Liver (tissue), 8 donors: ENCODE measurements at regions not wholly inside any gene's neighbourhood (a gene's known extent, or its start where the extent isn't known, plus 50 kb on each side); places are given as distances from the start of the nearest gene placed in this dataset.

Experiments
- DNase-seq: peaks from one replicate; pipeline ENCODE4 v3.0.0-alpha.2; 2017; ENCODE audit warnings: low spot score
- H3K27ac ChIP-seq, 2 donors: one replicate each; pipeline ENCODE4 v1.7.0; 2013; ENCODE audit warnings: inconsistent platforms in 2 of 2, low read length in 2 of 2, control low read depth in 1 of 2, low read depth in 1 of 2, mild to moderate bottlenecking in 1 of 2
- H3K27me3 ChIP-seq, 4 donors: one replicate each; pipeline versions ENCODE4 v1.6.1 to v1.7.0; 2013; ENCODE audit warnings: low read length in 3 of 4, inconsistent platforms in 1 of 4, mild to moderate bottlenecking in 1 of 4, moderate library complexity in 1 of 4; ENCODE audit not compliant: control insufficient read depth in 4 of 4, insufficient read depth in 4 of 4
- H3K36me3 ChIP-seq, 4 donors: one replicate each; pipeline versions ENCODE4 v1.6.1 to v1.7.0; 2013; ENCODE audit warnings: low read length in 3 of 4, mild to moderate bottlenecking in 3 of 4, low read depth in 1 of 4, moderate library complexity in 1 of 4; ENCODE audit not compliant: control insufficient read depth in 4 of 4, insufficient read depth in 3 of 4
- H3K4me1 ChIP-seq, 4 donors: one replicate each; pipeline versions ENCODE4 v1.6.1 to v1.7.0; 2013; ENCODE audit warnings: low read length in 3 of 4, mild to moderate bottlenecking in 3 of 4, moderate library complexity in 1 of 4; ENCODE audit not compliant: control insufficient read depth in 4 of 4, insufficient read depth in 4 of 4
- H3K4me3 ChIP-seq, 3 donors: one replicate each; pipeline versions ENCODE4 v1.6.1 to v1.7.0; 2013; ENCODE audit warnings: low read length in 3 of 3, control low read depth in 1 of 3, low read depth in 1 of 3, mild to moderate bottlenecking in 1 of 3
- H3K9ac ChIP-seq, 2 donors: one replicate each; pipeline ENCODE4 v1.7.0; 2013; ENCODE audit warnings: low read length in 2 of 2, mild to moderate bottlenecking in 2 of 2, moderate library complexity in 2 of 2, control low read depth in 1 of 2, low read depth in 1 of 2
- H3K9me3 ChIP-seq, 4 donors: one replicate each; pipeline versions ENCODE4 v1.6.1 to v1.7.0; 2013; ENCODE audit warnings: low read length in 3 of 4; ENCODE audit not compliant: control insufficient read depth in 4 of 4
- EGR1 ChIP-seq, 2 donors: IDR thresholded peaks; 2 replicates each; pipeline ENCODE4 v1.6.1; 2016 to 2018; ENCODE audit warnings: antibody characterized with exemption in 2 of 2, low read depth in 2 of 2
- FOXA1 ChIP-seq: IDR thresholded peaks from 2 replicates; pipeline ENCODE4 v1.6.1; 2016; ENCODE audit warnings: antibody characterized with exemption
- FOXA2 ChIP-seq: IDR thresholded peaks from 2 replicates; pipeline ENCODE4 v1.6.1; 2016; ENCODE audit warnings: antibody characterized with exemption
- GABPA ChIP-seq, 2 donors: IDR thresholded peaks in 1 of 2; conservative IDR thresholded peaks in 1 of 2; 2 replicates each; pipeline ENCODE4 v1.6.1; 2016; ENCODE audit warnings: antibody characterized with exemption in 2 of 2, mild to moderate bottlenecking in 1 of 2, moderate library complexity in 1 of 2
- HNF4A ChIP-seq, 2 donors: conservative IDR thresholded peaks; 2 replicates each; pipeline ENCODE4 v1.6.1; 2016; ENCODE audit warnings: antibody characterized with exemption in 2 of 2, mild to moderate bottlenecking in 2 of 2
- HNF4G ChIP-seq: IDR thresholded peaks from 2 replicates; pipeline ENCODE4 v1.6.1; 2016; ENCODE audit warnings: antibody characterized with exemption
- NR2F2 ChIP-seq: IDR thresholded peaks from 2 replicates; pipeline ENCODE4 v1.6.1; 2016; ENCODE audit warnings: antibody characterized with exemption
- RAD21 ChIP-seq, 2 donors: IDR thresholded peaks; 2 replicates each; pipeline ENCODE4 v1.6.1; 2016; ENCODE audit warnings: antibody characterized with exemption in 2 of 2, mild to moderate bottlenecking in 2 of 2
- RXRA ChIP-seq, 2 donors: IDR thresholded peaks; 2 replicates each; pipeline ENCODE4 v1.6.1; 2017 to 2018; ENCODE audit warnings: antibody characterized with exemption in 2 of 2, mild to moderate bottlenecking in 1 of 2
- SP1 ChIP-seq: IDR thresholded peaks from 2 replicates; pipeline ENCODE4 v1.6.1; 2018; ENCODE audit warnings: antibody characterized with exemption, mild to moderate bottlenecking
- TAF1 ChIP-seq: conservative IDR thresholded peaks from 2 replicates; pipeline ENCODE4 v1.6.1; 2016; ENCODE audit warnings: antibody characterized with exemption, mild to moderate bottlenecking
- YY1 ChIP-seq: IDR thresholded peaks from 2 replicates; pipeline ENCODE4 v1.6.1; 2016; ENCODE audit warnings: antibody characterized with exemption, mild to moderate bottlenecking
- WGBS: extraction: QIAGEN DNeasy Blood & Tissue Kit; methylation state at CpG from one replicate; pipeline ENCODE4 v1.1.7; 2013; 5-methylcytosine and 5-hydroxymethylcytosine counted together
- TF ChIP-seq, protein P1 (sequence below): IDR thresholded peaks from 2 replicates; pipeline ENCODE4 v1.6.1; 2016; ENCODE audit warnings: antibody characterized with exemption
- TF ChIP-seq, protein P2 (sequence below): fragments of 150-350 bp; IDR thresholded peaks from 2 replicates; pipeline ENCODE4 v1.5.1; 2017; ENCODE audit warnings: improper control_type of control experiment, low read depth, low read length; ENCODE audit not compliant: missing input control
- TF ChIP-seq, protein P3 (sequence below): IDR thresholded peaks from 2 replicates; pipeline ENCODE4 v1.6.1; 2016; ENCODE audit warnings: antibody characterized with exemption
- TF ChIP-seq, protein P4 (sequence below): IDR thresholded peaks from 2 replicates; pipeline ENCODE4 v1.6.1; 2016; ENCODE audit warnings: antibody characterized with exemption, mild to moderate bottlenecking
- donor health status: healthy.
- donor health status: healthy.
- donor health status: healthy.
- donor health status: healthy.
- donor health status: healthy.

DNA sequence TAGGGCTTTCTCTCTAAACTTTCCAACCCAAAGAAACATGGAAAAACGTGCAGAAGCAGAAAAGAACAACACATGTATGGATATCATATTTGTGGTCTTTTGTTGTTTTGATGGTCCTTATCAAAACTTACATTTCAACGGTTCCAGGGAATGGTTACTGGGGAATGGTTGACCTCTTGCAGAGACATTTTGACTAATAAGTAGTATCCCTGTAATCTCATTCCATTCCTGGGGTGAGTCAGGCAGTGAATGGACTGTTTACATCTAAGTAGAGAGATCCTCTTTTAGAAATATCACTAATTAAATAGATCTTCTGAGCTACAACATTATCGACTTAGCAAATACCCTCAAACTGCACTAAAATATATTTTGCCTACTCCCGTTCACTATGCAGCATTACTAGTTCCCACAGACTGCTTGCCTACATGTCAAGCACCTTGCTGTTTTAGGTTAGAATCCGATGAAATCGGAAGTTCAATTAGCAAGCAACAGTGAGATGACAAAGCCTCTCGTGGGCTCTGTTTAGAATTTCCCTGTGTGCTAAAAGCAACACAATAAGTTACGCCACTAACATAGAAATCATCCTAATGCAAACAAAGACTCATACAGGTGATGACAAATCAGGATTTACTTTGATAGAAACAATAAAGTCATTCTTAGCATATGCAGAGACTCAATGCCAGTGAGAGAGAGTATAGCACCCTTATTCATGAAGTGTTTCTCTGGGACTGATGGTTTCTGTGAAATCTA is 797.7 kb upstream of the ARGLU1 start:
- Histone ChIP-seq H3K9ac (no peak overlapping the region), H3K36me3 (no peaks in the 10 kb centered on the region), H3K4me3 (no peak overlapping the region), H3K27ac (no peak overlapping the region), H3K4me1 (no peaks in the 10 kb centered on the region), H3K27me3 (peaks cover 0 to 12% (median 0%) of the 10 kb centered on the region in 4 donors), H3K9me3 (no peaks in the 10 kb centered on the region)
- no peak for TF ChIP-seq FOXA1
- TF ChIP-seq, protein P1, sequence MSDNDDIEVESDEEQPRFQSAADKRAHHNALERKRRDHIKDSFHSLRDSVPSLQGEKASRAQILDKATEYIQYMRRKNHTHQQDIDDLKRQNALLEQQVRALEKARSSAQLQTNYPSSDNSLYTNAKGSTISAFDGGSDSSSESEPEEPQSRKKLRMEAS: no peak
- TF ChIP-seq, protein P2, sequence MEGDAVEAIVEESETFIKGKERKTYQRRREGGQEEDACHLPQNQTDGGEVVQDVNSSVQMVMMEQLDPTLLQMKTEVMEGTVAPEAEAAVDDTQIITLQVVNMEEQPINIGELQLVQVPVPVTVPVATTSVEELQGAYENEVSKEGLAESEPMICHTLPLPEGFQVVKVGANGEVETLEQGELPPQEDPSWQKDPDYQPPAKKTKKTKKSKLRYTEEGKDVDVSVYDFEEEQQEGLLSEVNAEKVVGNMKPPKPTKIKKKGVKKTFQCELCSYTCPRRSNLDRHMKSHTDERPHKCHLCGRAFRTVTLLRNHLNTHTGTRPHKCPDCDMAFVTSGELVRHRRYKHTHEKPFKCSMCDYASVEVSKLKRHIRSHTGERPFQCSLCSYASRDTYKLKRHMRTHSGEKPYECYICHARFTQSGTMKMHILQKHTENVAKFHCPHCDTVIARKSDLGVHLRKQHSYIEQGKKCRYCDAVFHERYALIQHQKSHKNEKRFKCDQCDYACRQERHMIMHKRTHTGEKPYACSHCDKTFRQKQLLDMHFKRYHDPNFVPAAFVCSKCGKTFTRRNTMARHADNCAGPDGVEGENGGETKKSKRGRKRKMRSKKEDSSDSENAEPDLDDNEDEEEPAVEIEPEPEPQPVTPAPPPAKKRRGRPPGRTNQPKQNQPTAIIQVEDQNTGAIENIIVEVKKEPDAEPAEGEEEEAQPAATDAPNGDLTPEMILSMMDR: no peak
- no peak for TF ChIP-seq HNF4G
- no peak for TF ChIP-seq YY1
- no peak for TF ChIP-seq HNF4A (conservative IDR thresholded peaks at IDR 0.05)
- no peak for TF ChIP-seq FOXA2
- TF ChIP-seq SP1: no peak
- TF ChIP-seq EGR1 (IDR thresholded peaks at IDR 0.05; ENCODE audit: low read depth in 2 of 2): no peak
- no peak for TF ChIP-seq NR2F2
- no peak for TF ChIP-seq RAD21 (IDR thresholded peaks at IDR 0.05)
- no peak for TF ChIP-seq TAF1
- no peak for TF ChIP-seq RXRA (IDR thresholded peaks at IDR 0.05)
- TF ChIP-seq, protein P3, sequence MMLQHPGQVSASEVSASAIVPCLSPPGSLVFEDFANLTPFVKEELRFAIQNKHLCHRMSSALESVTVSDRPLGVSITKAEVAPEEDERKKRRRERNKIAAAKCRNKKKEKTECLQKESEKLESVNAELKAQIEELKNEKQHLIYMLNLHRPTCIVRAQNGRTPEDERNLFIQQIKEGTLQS: no peak
- WGBS: 60% methylated on average over 8 of the region's 8 CpGs
- DNase-seq: no peak

DNA sequence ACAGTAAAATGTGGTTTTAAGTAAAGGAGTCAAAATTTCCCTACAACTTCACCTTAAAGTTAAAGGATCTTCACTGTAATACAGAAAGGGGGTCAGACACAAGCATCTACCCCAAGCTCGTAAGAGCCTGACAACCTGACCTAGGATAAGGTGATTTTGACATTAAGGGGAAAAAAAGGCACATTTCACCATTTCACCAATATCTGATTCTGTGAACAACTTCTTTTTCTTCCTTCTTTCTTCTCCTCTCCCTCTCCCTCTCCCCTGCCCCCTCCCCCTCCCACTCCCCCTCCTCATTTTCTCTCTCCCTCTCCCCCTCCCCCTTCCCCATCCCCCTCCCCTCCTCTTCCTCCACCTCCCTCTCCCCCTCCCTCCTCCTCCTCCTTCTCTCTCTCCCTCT is 796.7 kb upstream of the ARGLU1 start:
- WGBS: 61% methylated on average over 1 of the region's 1 CpG
- Histone ChIP-seq H3K4me3 (no peak overlapping the region), H3K9ac (no peak overlapping the region), H3K27ac (no peak overlapping the region), H3K27me3 (peaks cover 0 to 12% (median 0%) of the 10 kb centered on the region in 4 donors), H3K9me3 (no peaks in the 10 kb centered on the region), H3K4me1 (no peaks in the 10 kb centered on the region), H3K36me3 (no peaks in the 10 kb centered on the region)
- TF ChIP-seq SP1 (no peak), GABPA (IDR thresholded peaks at IDR 0.05 in 1 of 2, conservative IDR thresholded peaks at IDR 0.05 in 1 of 2) (no peak)
- TF ChIP-seq, protein P4, sequence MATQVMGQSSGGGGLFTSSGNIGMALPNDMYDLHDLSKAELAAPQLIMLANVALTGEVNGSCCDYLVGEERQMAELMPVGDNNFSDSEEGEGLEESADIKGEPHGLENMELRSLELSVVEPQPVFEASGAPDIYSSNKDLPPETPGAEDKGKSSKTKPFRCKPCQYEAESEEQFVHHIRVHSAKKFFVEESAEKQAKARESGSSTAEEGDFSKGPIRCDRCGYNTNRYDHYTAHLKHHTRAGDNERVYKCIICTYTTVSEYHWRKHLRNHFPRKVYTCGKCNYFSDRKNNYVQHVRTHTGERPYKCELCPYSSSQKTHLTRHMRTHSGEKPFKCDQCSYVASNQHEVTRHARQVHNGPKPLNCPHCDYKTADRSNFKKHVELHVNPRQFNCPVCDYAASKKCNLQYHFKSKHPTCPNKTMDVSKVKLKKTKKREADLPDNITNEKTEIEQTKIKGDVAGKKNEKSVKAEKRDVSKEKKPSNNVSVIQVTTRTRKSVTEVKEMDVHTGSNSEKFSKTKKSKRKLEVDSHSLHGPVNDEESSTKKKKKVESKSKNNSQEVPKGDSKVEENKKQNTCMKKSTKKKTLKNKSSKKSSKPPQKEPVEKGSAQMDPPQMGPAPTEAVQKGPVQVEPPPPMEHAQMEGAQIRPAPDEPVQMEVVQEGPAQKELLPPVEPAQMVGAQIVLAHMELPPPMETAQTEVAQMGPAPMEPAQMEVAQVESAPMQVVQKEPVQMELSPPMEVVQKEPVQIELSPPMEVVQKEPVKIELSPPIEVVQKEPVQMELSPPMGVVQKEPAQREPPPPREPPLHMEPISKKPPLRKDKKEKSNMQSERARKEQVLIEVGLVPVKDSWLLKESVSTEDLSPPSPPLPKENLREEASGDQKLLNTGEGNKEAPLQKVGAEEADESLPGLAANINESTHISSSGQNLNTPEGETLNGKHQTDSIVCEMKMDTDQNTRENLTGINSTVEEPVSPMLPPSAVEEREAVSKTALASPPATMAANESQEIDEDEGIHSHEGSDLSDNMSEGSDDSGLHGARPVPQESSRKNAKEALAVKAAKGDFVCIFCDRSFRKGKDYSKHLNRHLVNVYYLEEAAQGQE: no peak
- DNase-seq: no peak
